Cardiac muscle cell (in vitro differentiated cells and primary cell): ENCODE measurements at regions not wholly inside any gene's neighbourhood (a gene's known extent, or its start where the extent isn't known, plus 50 kb on each side); places are given as distances from the start of the nearest gene placed in this dataset.

Experiments used
- DNase-seq, 2 donors: peaks; one replicate each; pipeline versions ENCODE4 v3.0.0 to v3.0.0-alpha.2; 2010 to 2017; ENCODE audit warnings: low read depth in 1 of 2, low spot score in 1 of 2
- H3K27ac ChIP-seq: fragments of 200-600 bp; sonication (generic); 2 replicates; pipeline ENCODE4 v1.5.1; 2016
- H3K27me3 ChIP-seq: fragments of 200-600 bp; sonication (generic); 2 replicates; pipeline ENCODE4 v1.6.0; 2016; ENCODE audit warnings: control low read depth
- H3K36me3 ChIP-seq: fragments of 200-600 bp; sonication (generic); 2 replicates; pipeline ENCODE4 v1.5.1; 2016; ENCODE audit warnings: control low read depth
- H3K4me1 ChIP-seq: fragments of 200-600 bp; sonication (generic); 2 replicates; pipeline ENCODE4 v1.8.1; 2017; ENCODE audit warnings: low read depth, mild to moderate bottlenecking, mixed run types
- H3K4me3 ChIP-seq: fragments of 200-600 bp; sonication (generic); 2 replicates; pipeline ENCODE4 v1.5.1; 2016; ENCODE audit warnings: mild to moderate bottlenecking
- H3K9me3 ChIP-seq: fragments of 200-600 bp; sonication (generic); 2 replicates; pipeline ENCODE4 v1.5.1; 2017; ENCODE audit warnings: low read depth, mild to moderate bottlenecking, control low read depth
- CTCF ChIP-seq: IDR thresholded peaks from 2 replicates; pipeline ENCODE4 v1.5.1; 2012; ENCODE audit warnings: low read depth, mild to moderate bottlenecking, low read length

- H3K27me3 ChIP-seq, result peaks cover 24% of the 10 kb centered on the region
- no peaks in the 10 kb centered on the region for H3K4me1 ChIP-seq
- no peaks in the 10 kb centered on the region for H3K9me3 ChIP-seq
- H3K27ac ChIP-seq, result no peak overlapping the region
- DNase-seq, result no peak
- no peaks in the 10 kb centered on the region for H3K36me3 ChIP-seq
- no peak overlapping the region for H3K4me3 ChIP-seq
- no peak for TF ChIP-seq CTCF
Observed at GRCh38 chr15:93139436-93139835, 50.4 kb upstream of the RGMA start.

GRCh38 chr15:93138681-93139250 lies 49.8 kb upstream of the RGMA start:
- H3K36me3 ChIP-seq, result no peaks in the 10 kb centered on the region
- no peak for DNase-seq
- no peak overlapping the region for H3K4me3 ChIP-seq
- H3K4me1 ChIP-seq, result no peaks in the 10 kb centered on the region
- no peak for TF ChIP-seq CTCF
- H3K27ac ChIP-seq, result no peak overlapping the region
- no peaks in the 10 kb centered on the region for H3K9me3 ChIP-seq
- H3K27me3 ChIP-seq, result peaks cover 20% of the 10 kb centered on the region
